ENCODE measurements at regions not wholly inside any gene's neighbourhood (a gene's known extent, or its start where the extent isn't known, plus 50 kb on each side); places are given as distances from the start of the nearest gene placed in this dataset.

GRCh38 chr7:17168416-17168815, 130.0 kb upstream of the AHR start (continued):
- no peak for TF ChIP-seq FOS (IDR thresholded peaks at IDR 0.05; ENCODE audit: borderline replicate concordance, extremely low read depth, insufficient read length)
- TF ChIP-seq NFIC (IDR thresholded peaks at IDR 0.05; ENCODE audit: low read depth, low read length), result peak; percentile 70; the same call in 1 of the 2 replicates
- TF ChIP-seq NFXL1 (IDR thresholded peaks at IDR 0.05; ENCODE audit: borderline replicate concordance), result no peak
- TF ChIP-seq, protein P1, sequence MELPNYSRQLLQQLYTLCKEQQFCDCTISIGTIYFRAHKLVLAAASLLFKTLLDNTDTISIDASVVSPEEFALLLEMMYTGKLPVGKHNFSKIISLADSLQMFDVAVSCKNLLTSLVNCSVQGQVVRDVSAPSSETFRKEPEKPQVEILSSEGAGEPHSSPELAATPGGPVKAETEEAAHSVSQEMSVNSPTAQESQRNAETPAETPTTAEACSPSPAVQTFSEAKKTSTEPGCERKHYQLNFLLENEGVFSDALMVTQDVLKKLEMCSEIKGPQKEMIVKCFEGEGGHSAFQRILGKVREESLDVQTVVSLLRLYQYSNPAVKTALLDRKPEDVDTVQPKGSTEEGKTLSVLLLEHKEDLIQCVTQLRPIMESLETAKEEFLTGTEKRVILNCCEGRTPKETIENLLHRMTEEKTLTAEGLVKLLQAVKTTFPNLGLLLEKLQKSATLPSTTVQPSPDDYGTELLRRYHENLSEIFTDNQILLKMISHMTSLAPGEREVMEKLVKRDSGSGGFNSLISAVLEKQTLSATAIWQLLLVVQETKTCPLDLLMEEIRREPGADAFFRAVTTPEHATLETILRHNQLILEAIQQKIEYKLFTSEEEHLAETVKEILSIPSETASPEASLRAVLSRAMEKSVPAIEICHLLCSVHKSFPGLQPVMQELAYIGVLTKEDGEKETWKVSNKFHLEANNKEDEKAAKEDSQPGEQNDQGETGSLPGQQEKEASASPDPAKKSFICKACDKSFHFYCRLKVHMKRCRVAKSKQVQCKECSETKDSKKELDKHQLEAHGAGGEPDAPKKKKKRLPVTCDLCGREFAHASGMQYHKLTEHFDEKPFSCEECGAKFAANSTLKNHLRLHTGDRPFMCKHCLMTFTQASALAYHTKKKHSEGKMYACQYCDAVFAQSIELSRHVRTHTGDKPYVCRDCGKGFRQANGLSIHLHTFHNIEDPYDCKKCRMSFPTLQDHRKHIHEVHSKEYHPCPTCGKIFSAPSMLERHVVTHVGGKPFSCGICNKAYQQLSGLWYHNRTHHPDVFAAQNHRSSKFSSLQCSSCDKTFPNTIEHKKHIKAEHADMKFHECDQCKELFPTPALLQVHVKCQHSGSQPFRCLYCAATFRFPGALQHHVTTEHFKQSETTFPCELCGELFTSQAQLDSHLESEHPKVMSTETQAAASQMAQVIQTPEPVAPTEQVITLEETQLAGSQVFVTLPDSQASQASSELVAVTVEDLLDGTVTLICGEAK (IDR thresholded peaks at IDR 0.05; ENCODE audit: borderline replicate concordance), result no peak
- TF ChIP-seq EP300 (IDR thresholded peaks at IDR 0.05; ENCODE audit: borderline replicate concordance in 1 of 2, control insufficient read depth in 1 of 2, low read depth in 2 of 2, low read length in 2 of 2), result peak in 1 of 2 experiments; percentile 20; a peak in 1 of 4 replicates
- no peak for TF ChIP-seq SPI1 (IDR thresholded peaks at IDR 0.05; ENCODE audit: borderline replicate concordance, insufficient read depth, low read depth, low read length)
- TF ChIP-seq TCF7 (IDR thresholded peaks at IDR 0.05; ENCODE audit: borderline replicate concordance), result peak; percentile 96
- no peak for TF ChIP-seq HDAC2 (IDR thresholded peaks at IDR 0.05)
- TF ChIP-seq IKZF1 (conservative IDR thresholded peaks at IDR 0.05), result no peak

DNA sequence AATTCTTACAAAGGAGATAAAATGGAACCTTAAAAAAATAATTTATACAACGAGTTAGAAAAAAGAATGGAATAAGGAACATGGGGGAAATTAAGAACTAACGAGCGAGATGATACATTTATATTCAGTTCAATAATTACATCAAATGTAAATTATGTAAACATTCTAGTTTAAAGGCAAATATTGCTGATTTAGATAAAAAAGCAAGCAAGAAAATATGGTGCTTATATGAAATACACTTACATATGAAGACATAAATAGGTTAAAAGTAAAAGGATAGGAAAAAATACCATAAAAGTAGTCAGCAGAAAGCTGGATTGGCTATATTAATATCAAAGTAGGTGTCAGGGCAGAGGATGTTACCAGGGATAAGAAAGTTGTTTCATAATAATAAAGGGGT, 127.0 kb upstream of the AHR start:
- Histone ChIP-seq H3K79me2 (ENCODE audit: control insufficient read depth, insufficient read depth, low read length) (no peaks in the 10 kb centered on the region), H3K27me3 (replicated peaks in 1 of 2; ENCODE audit: control insufficient read depth in 2 of 2, insufficient read depth in 2 of 2, low read length in 1 of 2) (no peaks in the 10 kb centered on the region; a peak in 1 of 4 replicates), H3K4me1 (ENCODE audit: control insufficient read depth, insufficient read depth, low read length) (peaks cover 3% of the 10 kb centered on the region; the same call in 1 of the 2 replicates), H3K4me2 (ENCODE audit: control insufficient read depth, insufficient read depth) (no peak overlapping the region), H3K36me3 (ENCODE audit: control insufficient read depth in 2 of 2, insufficient read depth in 2 of 2, low read length in 1 of 2) (no peaks in the 10 kb centered on the region), H4K20me1 (ENCODE audit: control insufficient read depth, insufficient read depth) (no peaks in the 10 kb centered on the region), H2AFZ (ENCODE audit: control insufficient read depth, low read depth, low read length) (no peak overlapping the region), H3K27ac (ENCODE audit: control insufficient read depth, insufficient read depth) (no peak overlapping the region), H3K9ac (ENCODE audit: control insufficient read depth, insufficient read depth, low read length) (no peak overlapping the region), H3K4me3 (no peak overlapping the region), H3K9me3 (replicated peaks; ENCODE audit: control insufficient read depth, insufficient read depth, low read length) (no peaks in the 10 kb centered on the region)
- ChIA-PET SMC1A (ENCODE audit: uncharacterized antibody, unreplicated experiment) (no interaction called here), CTCF (no interaction called here), POLR2A (no interaction called here), RAD21 (ENCODE audit: unreplicated experiment) (no interaction called here)
- DNase-seq (ENCODE audit: low read depth, low spot score), result no peak
- intact Hi-C loops (cut with micrococcal nuclease; ENCODE audit: unreplicated experiment), result no loop called here
- no peak for FAIRE-seq
- BruUV-seq (replicated peaks), result no TSS peak
- 81% methylated on average over 3 of the region's 3 CpGs for WGBS (ENCODE audit: insufficient coverage, insufficient replicate concordance, low lambda C conversion rate, missing lambda C conversion rate)
- in situ Hi-C loops (cut with MboI), result no loop called here
- ATAC-seq, result no peak
- TF ChIP-seq NFYA (IDR thresholded peaks at IDR 0.05; ENCODE audit: borderline replicate concordance, low read depth, low read length) (no peak), NFYB (IDR thresholded peaks at IDR 0.05; ENCODE audit: insufficient read depth, low read depth, low read length) (no peak), SP1 (IDR thresholded peaks at IDR 0.05; ENCODE audit: low read depth, low read length) (no peak), TCF12 (IDR thresholded peaks at IDR 0.05; ENCODE audit: low read depth, low read length) (no peak), DPF2 (IDR thresholded peaks at IDR 0.05) (no peak), TARDBP (IDR thresholded peaks at IDR 0.05; ENCODE audit: borderline replicate concordance) (no peak)
- TF ChIP-seq, protein P1 (IDR thresholded peaks at IDR 0.05; ENCODE audit: borderline replicate concordance), result no peak
